ENCODE measurements at regions not wholly inside any gene's neighbourhood (a gene's known extent, or its start where the extent isn't known, plus 50 kb on each side); places are given as distances from the start of the nearest gene placed in this dataset.
A peak's percentile ranks its signal among the peaks of the same experiment; 100 is the strongest.
"Not testable (repeated sequence)": the region's sequence is repeated elsewhere in the genome, so short reads cannot be mapped to it uniquely, and the experiment has no call there.

DNA sequence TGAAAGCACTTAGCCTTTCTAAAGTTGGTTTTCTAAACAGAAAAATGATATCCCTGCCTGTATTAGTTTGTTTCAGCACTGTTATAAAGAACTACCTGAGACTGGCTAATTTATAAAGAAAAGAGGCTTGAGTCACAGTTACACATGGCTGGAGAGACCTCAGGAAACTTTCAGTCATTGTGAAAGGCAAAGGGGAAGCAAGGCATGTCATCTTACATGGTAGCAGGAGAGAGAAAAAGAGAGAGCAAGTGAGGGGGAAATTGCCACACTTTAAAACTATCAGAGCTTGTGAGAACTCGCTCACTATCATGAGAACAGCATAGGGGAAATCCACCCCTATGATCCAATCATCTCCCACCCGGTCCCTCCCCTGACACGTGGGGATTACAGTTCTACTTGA lies 64.9 kb downstream of the FAM170A start:
- DNase-seq: no peak

DNA sequence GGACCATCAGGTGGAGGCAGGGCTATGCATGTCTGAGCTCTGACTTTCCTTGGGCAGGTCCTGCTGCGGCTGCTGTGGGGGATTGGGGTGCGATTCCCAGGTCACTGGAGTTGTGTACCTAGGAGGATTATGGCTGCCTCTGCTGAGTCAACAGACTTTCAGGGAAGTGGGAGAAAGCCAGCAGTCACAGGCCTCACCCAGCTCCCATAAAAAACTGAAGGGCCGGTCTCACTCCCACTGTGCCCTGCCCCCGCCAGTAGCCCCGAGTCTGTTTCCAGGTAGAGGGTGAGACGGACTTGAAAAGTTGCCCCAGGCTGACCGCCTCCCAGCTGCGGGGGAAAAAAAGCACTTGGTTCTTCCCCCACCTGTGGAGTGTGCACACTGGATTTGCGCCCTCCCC lies 76.7 kb downstream of the FAM170A start:
- no peak for DNase-seq

DNA sequence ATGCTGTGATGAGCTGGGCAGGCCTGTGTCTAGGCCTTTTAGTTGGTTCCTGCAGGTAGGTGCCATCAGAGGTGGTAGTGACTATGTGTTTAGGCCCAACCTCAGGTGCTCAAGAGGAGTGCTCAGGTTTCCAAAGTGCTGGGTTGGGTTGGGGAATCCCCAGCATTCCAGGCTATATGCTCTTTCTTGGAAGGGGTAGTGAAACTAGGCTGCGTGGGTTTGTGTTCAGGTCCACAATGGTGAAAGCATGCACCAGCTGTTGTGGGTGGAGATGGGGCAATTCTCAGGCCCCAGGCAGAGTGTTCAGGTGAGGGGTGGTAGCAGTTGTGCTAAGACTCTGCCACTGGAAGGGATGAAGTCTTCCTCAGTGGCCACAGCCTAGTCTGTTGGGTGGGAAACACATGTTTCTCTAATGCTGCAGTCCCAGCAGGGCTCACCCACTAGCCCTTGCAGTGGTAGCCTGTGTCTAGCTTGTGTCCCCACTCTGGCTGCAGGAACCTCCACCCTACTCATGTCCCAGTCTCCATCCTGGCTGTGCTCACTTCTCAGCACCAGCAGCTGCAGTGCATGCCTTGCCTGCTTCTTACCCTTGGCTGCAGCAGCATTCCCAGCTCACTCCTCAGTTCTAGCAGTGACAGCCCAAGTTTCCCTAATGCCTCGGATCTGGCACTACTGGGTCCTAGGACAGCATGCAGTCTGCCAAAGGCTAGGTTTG lies 78.9 kb downstream of the FAM170A start:
- no peak for DNase-seq

DNA sequence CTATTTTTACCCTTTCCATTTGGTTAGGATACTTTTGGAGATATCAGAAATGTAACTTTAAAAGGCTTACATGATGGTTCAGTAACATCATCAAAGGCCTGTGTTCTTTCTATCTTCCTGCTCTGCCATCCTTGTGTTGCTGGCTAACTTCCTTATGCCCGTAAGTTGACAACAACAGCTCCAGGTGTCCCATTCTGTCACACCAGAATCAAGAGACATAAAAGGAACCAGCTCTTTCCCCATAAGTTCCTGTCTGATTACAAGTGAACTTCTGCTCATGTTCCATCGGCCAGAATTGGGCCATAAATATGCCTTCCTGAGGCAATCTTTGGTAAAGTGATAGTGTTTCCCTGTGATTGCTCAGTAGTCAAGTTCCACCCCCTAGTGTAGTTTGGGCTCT lies 92.4 kb downstream of the FAM170A start:
- no peak for DNase-seq

DNA sequence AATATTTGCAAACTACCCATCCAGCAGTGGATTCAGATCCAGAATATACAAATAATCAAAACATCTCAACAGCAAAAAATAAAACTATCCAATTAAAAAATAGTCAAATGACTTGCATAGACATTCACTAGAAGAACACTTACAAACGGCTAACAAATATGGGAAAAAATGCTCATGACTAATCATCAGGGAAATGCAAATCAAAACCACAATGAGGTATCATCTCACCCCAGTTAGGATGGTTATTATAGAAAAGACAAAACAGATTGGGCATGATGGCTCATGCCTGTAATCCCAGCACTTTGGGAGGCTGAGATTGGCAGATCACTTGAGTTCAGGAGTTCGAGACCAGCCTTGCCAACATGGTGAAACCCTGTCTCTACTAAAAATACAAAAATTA lies 95.9 kb downstream of the FAM170A start:
- DNase-seq: not testable (repeated sequence)

DNA sequence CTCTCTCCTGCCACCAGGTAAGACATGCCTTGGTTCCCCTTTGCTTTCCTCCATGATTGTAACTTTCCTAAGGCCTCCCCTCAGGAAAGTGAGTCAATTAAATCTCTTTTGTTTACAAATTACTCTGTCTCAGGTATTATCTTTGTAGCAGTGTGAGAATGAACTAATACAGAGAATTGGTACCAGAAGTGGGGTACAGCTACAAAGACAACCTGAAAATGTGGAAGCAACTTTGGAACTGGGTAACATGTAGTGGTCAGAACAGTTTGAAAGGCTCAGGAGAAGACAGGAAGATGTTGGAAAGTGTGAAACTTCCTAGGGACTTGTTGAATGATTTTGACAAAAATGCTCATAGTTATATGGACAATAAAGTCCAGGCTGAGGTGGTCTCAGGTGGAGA lies 97.2 kb downstream of the FAM170A start:
- DNase-seq: no peak

DNA sequence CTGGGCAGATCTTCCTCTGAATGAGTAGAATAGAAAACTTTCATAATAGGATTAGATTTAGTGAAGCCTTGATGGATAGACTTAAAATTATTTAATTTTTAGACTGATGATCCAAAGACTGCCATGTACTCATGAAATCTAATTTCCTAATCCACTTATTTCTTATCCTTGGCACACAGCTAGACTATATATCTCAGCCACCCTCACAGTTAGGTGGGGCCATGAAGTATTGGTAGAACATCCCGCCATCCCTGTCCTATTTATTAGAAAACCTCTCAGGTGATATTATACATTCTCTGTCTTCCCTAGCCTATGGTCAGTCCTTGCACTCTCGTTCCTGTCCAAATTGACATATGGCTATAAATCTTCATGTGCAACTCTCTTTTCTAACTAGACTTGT lies 110.9 kb downstream of the FAM170A start:
- no peak for DNase-seq

DNA sequence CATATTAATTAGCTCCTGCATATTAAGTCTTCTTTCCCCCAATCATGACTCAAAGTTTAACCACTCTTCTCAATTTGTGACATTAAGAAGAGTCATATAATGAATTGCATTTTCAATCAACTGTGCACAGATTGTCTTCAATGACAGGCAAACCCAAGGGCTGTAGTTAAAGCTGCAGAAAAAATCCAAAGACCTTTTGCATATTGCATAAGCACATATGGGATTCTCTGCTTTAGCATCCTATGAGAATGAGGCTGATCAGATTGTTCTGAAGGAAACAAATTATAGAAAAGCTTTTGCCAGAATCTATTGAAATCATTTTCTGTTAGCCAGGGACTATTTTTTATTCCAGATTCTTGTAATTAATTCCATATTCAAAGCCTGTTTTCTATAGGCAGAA lies 112.3 kb downstream of the FAM170A start:
- no peak for DNase-seq

DNA sequence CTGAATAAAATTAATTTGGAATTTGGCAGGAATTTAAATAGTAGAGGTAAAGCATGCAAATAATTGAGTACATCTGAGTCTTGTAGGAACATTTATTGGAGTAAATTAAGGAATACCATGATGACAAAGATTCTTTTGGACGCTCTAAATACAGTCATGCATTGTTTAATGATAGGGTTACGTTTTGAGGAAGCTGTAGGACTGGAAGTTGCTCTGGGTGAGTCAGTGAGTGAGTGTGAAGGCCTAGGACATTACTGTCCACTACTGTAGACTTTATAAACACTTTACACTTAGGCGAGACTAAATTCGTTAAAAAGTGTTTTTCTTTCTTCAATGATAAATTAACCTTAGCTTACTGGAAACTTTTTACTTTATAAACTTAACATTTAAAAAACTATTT lies 113.0 kb downstream of the FAM170A start:
- DNase-seq: no peak

DNA sequence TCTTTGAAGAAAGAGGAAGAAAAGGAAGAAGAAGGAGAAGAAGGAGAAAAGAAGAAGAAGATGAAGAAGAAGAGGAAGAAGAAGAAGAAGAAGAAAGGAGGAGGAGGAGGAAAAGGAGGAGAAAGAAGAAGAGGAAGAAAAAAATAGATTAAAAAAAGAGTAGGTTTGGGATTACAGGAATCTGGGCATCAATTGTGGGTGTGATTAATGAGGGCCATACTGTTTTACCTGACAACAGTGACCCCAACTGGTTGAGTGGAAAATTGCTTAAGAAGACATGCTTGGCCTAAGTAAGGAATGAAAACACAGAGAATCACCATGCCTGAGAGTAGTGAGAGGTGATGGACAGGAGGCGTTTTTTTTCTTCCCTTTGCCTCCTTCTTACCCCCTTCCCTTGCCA lies 114.6 kb downstream of the FAM170A start:
- DNase-seq: peak; percentile 1

DNA sequence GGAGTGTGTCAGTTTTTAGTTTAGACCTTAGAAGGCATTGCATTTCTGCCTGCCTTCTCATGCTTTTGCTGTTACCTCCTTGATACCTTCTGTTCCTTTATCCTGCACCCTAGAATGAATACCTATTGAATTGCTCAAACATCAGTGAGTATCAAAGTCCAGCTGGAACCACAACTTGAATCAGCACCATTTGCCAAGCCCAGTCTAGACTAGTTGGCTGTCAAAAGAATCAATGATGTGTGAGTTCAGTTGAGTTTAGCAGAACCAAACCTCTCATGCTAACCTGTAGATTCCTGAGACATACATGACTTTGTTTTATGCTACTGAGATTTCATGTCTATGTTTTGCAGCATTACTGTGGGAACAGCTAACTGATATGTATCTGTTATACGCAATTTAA lies 116.6 kb downstream of the FAM170A start:
- DNase-seq: no peak

DNA sequence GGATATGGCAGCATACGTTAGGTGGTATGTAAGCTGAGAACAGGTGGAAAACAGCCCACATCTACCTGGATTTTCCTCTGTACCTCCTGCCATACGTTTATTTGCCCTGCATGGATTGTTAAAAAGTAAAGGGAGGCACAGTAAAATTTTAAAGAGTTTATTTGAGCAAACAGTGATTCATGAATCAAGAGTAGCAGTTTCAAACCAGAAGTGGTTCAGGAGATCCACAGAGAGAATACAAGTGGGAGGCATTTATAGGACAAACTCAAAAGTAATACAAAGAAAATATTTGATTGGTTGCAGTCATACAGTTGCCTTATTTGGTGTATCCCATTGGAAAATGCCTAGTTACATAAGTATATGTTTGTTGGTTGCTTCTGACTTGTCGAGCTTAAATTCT lies 117.6 kb downstream of the FAM170A start:
- DNase-seq: no peak

DNA sequence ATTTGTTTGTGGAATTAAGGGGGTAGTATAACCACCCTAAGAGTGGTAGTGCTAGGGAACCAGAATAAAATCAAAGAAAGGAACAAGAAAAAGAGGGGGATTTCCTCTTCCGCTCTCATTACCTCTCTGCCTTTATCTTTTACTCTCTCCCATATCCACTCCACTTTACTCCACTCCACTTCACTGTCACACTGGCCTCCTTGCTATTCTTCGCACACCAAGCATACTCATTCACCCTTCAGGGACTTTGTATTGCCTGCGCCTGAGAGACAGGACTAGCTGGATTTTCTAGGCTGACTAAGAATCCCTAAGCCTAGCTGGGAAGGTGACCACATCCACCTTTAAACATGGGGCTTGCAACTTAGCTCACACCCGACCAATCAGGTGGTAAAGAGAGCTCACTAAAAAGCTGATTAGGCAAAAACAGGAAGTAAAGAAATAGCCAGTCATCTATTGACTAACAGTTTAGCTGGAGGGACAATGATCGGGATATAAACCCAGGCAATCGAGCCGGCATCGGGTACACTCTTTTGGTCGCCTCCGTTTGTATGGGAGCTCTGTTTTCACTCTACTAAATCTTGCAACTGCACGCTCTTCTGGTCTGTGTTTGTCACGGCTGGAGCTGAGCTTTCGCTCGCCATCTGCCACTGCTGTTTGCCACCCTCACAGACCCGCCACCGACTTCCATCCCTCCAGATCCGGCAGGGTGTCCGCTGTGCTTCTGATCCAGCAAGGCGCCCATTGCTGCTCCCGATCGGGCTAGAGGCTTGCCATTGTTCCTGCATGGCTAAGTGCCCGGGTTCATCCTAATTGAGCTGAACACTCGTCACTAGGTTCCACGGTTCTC lies 121.8 kb downstream of the FAM170A start:
- no peak for DNase-seq

DNA sequence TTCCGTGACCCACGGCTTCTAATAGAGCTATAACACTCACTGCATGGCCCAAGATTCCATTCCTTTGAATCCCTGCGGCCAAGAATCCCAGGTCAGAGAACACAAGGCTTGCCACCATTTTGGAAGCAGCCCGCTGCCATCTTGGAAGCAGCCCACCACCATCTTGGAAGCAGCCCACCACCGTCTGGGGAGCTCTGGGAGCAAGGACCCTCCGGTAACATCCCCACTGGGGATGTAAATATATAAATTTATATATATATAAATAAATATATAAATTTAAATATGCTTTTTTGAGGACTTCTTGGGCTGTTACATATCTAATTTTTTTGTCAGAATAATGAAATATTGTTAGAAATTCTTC lies 122.4 kb downstream of the FAM170A start:
- no peak for DNase-seq

DNA sequence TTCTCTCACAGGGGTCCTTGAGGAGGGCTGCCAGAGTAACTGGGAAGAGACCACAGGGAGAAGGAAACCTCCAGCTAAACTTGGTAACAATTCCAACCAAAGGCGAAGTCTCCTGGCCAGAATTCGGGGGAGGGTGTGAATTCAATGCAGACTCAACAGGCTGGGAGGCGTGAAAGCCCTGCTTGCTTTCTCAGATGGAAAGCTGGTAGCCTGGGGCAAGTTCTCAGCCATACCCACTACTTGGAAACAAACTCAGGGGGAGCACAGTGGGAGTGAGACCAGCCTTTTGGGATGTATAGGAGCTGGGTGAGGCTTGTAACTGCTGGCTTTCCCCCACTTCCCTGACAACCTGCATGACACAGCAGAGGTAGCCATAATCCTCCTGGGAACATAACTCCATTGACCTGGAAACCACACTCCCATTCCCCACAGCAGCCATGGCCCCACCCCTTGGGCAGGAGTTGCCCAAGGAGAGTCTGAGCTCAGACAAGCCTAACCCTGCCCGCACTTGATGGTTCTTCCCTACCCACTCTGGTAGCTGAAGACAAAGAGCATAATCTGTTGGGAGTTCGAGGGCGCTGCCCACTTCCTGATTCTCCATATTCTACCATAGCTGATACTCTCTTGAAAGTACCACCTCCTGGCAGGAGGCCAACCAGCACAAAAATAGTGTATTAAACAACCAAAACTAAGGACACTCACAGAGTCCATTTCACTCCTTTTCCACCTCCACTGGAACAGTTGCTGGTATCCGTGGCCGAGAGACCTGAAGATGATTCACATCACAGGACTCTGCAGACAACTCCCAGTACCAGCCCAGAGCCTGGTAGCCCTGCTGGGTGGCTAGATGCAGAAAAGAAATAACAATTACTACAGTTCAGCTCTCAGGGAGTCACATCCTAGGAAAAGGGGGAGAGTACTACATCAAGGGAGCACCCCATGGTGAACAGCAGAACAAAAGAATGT lies 123.8 kb downstream of the FAM170A start:
- no peak for DNase-seq

DNA sequence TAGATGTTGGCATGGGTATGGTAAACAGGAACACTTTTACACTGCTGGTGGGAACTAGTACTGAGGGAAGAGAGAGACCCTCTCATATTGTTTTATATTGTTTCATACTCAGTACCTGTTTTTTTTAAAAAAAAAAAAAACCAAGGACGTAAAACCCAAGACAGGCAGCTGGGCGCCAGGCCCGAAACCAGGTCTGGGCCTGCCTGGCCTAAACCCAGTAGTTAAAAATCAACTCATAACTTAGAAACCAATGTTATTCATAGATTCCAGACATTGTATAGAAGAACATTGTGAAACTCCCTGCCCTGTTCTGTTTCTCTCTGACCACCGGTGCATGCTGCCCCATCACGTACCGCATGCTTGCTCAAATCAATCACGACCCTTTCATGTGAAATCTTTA lies 125.5 kb downstream of the FAM170A start:
- not testable (repeated sequence) for DNase-seq

DNA sequence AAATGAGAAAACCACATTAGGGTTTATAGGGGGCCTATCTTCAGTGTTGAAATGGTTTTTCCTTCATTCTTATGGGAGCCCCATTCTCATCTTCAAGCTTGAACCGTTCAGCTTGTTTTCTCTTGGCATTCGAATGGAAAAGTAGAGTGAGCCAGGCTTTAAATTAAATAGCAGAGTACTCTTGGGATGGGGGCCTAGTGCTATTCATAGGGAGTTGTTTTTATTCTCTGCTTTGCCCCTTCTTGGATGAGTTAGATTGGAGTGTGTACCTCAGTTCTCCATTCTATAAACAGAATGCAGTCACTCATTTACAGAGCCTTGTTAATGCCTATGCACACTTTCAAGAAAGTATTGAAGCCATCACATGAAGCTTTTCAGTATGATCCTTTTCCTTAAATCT lies 127.9 kb downstream of the FAM170A start:
- no peak for DNase-seq

DNA sequence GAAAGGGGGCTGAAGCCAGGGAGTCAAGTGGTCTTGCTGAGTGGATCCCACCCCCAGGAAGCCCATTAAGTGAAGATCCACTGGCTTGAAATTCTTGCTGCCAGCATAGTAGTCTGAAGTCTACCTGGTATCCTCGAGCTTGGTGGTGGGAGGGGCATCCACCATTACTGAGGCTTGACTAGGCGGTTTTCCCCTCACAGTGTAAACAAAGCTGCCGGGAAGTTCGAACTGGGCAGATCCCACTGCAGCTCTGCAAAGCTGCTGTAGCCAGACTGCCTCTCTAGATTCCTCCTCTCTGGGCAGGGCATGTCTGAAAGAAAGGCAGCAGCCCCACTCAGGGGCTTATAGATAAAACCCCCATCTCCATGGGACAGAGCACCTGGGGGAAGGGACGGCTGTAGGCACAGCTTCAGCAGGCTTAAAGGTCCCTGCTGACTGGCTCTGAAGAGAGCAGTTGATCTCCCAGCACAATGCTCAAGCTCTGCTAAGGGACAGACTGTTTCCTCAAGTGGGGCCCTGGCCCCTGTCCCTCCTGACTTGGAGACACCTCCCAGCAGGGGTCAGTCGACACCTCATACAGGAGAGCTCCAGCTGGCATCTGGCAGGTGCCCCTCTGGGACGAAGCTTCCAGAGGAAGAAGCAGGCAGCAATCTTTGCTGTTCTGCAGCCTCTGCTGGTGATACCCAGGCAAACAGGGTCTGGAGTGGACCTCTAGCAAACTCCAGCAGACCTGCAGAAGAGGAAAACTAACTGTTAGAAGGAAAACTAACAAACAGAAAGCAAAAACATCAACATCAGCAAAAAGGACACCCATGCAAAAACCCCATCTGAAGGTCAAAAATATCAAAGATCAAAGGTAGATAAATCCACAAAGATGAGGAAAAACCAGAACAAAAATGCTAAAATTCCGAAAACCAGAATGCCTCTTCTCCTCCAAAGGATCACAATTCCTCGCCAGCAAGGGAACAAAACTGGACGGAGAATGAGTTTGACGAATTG lies 140.6 kb downstream of the FAM170A start:
- DNase-seq: not testable (repeated sequence)

DNA sequence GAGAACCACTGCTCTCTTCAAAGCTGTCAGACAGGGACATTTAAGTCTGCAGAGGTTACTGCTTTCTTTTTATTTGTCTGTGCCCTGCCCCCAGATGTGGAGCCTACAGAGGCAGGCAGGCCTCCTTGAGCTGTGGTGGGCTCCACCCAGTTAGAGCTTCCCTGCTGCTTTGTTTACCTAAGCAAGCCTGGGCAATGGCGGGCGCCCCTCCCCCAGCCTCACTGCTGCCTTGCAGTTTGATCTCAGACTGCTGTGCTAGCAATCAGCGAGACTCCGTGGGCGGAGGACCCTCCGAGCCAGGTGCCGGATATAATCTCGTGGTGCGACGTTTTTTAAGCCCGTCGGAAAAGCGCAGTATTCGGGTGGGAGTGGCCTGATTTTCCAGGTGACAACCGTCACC lies 150.8 kb downstream of the FAM170A start:
- not testable (repeated sequence) for DNase-seq

DNA sequence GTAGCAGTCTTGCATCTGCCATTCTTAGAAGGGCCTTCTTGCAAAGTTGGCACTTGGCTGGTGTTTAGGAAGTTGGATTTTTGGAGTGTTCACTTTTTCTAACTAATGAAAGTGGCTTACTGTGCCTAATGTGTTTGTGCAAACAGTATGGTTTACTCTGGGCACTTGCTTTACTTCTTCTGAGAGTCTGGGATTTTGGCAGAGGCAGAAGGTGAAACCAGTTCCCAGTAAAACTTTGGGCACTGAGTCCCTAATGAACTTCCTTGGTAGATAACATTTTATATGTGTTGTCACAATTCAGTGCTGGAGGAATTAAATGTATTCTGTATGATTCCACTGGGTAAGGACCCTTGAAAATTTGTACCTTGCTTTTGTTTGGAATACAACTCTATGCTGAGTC lies 155.7 kb downstream of the FAM170A start:
- DNase-seq: no peak

DNA sequence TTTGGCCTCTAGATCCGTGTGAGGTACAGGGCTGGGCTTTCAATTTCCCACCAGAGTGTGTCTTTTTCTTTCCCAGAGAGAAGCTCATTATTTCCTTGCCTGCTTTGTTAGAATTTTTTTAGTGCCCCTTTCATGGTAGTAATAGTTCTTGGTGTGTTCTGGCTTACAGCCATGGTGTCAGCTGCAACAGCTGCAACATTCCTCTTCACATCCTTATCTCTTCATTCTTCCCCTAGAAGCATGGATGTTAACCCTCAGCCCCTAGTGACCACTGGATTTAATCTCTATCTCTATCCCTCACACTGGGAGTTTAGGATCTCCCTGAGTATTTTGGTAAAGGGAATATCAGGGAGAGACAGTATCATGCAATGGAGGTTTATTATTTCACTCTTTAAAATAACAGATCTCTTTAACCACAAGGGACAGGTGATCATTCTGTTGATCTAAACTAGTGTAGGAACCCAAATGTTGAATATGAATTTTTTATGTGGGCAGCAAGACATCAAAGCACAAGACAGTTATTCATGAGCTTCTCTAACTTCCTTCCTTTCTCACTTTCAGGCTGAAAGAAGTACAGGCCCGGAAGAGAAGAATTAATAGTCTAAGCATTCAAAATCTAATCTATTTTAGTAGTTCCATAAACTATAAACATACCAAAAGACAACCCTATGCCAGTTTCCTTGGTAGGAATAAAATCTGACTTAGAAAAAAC lies 160.2 kb downstream of the FAM170A start:
- no peak for DNase-seq

All from NCI-H1436 (cell line).